GM21390 (cell line): ENCODE measurements at regions not wholly inside any gene's neighbourhood (a gene's known extent, or its start where the extent isn't known, plus 50 kb on each side); places are given as distances from the start of the nearest gene placed in this dataset.

Experiments
- ATAC-seq: cut with Tn5 transposase; IDR thresholded peaks from one replicate; pipeline ENCODE4 v1.9.1; 2021; ENCODE audit not compliant: unreplicated experiment

GRCh38 chr13:99053636-99054233 lies 75.9 kb upstream of the DOCK9 start:
- ATAC-seq, result no peak

- ATAC-seq, result no peak
These were observed 77.4 kb upstream of the DOCK9 start for GRCh38 chr13:99055281-99055680.

- ATAC-seq, result no peak
These were observed 77.9 kb upstream of the DOCK9 start for GRCh38 chr13:99055735-99056134.

- ATAC-seq, result no peak
These were observed 78.6 kb upstream of the DOCK9 start for GRCh38 chr13:99056381-99057014.

GRCh38 chr13:99057310-99057975 lies 79.6 kb upstream of the DOCK9 start:
- ATAC-seq, result no peak

GRCh38 chr13:99058527-99059495 lies 80.9 kb upstream of the DOCK9 start:
- ATAC-seq, result no peak

- no peak for ATAC-seq
These were observed 81.7 kb upstream of the DOCK9 start for GRCh38 chr13:99059498-99060075.

GRCh38 chr13:99061411-99061810 lies 83.5 kb upstream of the DOCK9 start:
- no peak for ATAC-seq

- ATAC-seq, result no peak
These were observed 84.7 kb upstream of the DOCK9 start for GRCh38 chr13:99062593-99062992.

- ATAC-seq, result no peak
These were observed 85.3 kb upstream of the DOCK9 start for GRCh38 chr13:99063178-99063577.

GRCh38 chr13:99063952-99064351 lies 86.1 kb upstream of the DOCK9 start:
- peak; percentile 66 for ATAC-seq

GRCh38 chr13:99064624-99065234 lies 86.9 kb upstream of the DOCK9 start:
- no peak for ATAC-seq

GRCh38 chr13:99065235-99066015 lies 87.6 kb upstream of the DOCK9 start:
- no peak for ATAC-seq

GRCh38 chr13:99066219-99066618 lies 88.4 kb upstream of the DOCK9 start:
- no peak for ATAC-seq

- ATAC-seq, result no peak
These were observed 89.5 kb upstream of the DOCK9 start for GRCh38 chr13:99067159-99067985.

GRCh38 chr13:99071211-99071610 lies 93.3 kb upstream of the DOCK9 start:
- no peak for ATAC-seq

GRCh38 chr13:99071666-99072065 lies 93.8 kb upstream of the DOCK9 start:
- no peak for ATAC-seq

GRCh38 chr13:99072356-99072755 lies 94.5 kb upstream of the DOCK9 start:
- ATAC-seq, result no peak

GRCh38 chr13:99072941-99073340 lies 95.1 kb upstream of the DOCK9 start:
- no peak for ATAC-seq
